ELR (cell line): ENCODE measurements at regions not wholly inside any gene's neighbourhood (a gene's known extent, or its start where the extent isn't known, plus 50 kb on each side); places are given as distances from the start of the nearest gene placed in this dataset.
"Not testable (repeated sequence)": the region's sequence is repeated elsewhere in the genome, so short reads cannot be mapped to it uniquely, and the experiment has no call there.

Source experiments
- DNase-seq: peaks from one replicate; pipeline ENCODE4 v3.0.0-alpha.2; 2015; ENCODE audit warnings: low read depth

DNA sequence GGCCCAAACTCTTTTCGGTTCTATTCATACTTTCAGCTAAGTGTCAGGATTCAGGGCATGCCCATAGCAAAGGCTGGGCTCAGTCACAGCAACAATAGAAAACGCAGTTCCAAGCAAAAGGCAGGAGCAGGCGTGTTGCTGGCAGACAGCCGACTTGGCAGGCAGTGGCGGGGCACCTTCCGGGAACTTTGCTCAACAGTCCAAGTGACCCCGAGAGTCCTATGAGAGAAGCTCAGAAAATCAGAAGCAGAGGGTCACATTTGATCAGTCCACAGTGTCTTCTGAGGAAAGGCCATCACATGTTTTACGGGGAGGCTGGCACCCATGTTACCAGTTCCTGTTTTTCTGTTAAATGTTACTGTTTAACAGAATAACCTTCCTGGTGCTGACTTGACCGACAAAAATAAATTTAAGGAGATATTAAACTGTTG, 115.0 kb downstream of the DACT1 start:
- DNase-seq: no peak

- DNase-seq: no peak
These were observed 117.5 kb downstream of the DACT1 start for GRCh38 chr14:58755031-58755925.

DNA sequence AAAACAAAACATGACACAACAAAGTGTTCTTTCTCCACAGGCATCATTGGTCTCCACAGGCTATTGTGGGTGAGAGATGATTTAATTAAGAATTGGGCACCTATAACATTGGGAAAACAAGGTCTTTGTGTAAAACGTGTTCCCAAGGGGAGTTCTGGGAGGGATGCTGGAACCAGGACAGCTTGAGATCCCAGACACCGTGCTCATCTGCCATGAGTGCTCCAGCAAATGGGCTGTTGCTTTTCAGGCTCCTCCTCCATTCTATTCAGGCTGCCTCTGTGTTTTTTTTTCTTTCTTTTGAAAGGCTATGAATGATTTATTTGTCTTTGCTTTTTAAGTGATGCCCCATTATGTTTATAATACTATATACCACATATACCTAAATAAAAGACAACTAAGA, 122.4 kb downstream of the DACT1 start:
- no peak for DNase-seq

- DNase-seq: no peak
These were observed 124.9 kb downstream of the DACT1 start for GRCh38 chr14:58762629-58763028.

DNA sequence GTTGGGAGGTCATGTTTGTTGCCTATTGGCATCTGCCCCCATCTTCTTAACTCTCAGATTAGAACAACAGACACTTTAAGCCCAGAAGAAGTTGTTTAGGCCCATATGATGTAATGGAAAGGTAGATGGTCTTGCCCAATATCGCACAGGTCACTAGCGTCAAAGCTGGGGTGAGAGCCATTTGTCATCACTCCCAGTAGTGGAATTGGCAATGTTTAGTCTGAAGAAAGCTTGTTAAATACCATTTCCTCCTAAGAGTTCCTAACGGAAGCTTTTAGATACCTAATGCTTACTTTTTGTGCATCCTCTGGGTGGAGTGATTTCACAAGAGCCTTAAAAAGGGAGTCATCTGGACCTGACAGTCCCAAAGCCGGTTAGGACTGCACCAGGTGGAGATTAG, 125.4 kb downstream of the DACT1 start:
- no peak for DNase-seq

DNA sequence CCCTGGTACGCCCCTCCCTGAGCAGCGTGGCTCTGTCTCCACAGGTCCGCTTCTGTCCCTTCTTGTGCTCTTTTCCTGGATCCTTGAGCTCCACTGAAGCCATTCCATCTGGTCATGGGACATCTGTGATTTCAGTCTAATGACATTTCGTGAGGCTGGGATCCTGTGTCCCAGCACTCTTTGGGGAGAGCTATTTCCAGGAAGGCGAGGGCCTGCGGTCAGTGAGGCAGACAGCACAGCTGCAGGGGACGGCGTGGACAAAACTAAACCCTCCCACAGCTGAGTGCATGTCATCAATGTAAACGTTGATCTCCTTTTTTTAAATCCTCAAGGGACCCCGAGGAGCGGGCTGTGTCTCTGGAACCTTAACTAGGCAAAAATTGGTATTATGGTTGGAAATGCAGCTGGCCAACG, 127.7 kb downstream of the DACT1 start:
- no peak for DNase-seq

GRCh38 chr14:58765843-58766242, 128.1 kb downstream of the DACT1 start:
- no peak for DNase-seq

DNA sequence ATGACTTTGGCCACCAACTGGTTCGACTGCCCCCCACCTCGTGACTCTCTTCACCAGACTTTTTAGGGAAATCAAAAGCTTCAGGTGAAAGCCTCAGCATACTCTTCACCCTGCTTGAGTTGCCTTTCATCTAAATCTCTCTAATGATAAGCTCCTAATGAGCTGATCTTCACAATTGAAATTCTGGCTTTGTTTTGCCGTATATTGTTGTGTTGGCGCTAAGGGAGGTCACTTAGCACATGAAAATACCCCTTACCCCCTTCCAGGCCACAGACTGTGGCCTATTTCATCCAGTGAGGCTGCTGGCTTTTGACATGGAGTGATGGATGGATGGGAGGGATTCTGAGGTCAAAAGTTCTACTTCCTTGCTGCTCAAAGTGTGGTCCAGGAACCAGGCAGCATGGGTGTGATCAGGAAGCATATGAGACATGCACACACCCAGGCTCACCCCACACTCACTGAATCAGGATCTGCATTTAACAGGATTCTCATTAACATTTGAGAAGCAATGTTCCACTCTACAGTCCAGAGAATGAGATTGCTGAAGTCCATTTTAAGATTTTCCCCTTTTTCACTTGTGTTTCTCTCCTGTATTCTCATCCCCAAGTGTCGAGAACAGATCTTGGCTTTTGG, 131.4 kb downstream of the DACT1 start:
- no peak for DNase-seq

GRCh38 chr14:58769771-58770170, 132.0 kb downstream of the DACT1 start:
- no peak for DNase-seq

DNA sequence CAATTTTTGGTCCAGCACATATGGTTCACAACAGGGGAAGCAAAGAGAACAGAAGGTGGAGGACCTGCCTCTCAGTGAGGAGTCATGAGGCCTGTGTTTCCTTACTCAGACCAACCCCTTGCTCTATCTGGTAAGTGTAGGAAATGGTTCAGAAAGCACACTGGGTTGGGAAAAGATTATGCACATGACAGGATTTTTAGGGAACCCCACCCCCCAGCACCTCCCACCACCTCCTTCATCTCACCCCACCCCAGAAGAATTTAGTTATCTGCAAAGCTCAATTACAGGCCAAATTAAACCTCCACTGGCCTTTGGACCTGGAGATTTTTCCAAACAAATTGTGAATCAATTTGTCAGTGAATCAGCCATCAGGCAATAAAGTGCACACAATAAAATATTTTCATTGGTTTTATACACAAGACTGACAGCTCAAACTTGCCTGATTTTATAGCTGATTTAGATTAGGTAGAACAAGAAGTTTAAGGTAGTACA, 132.8 kb downstream of the DACT1 start:
- no peak for DNase-seq

GRCh38 chr14:58771016-58771415, 133.3 kb downstream of the DACT1 start:
- no peak for DNase-seq

GRCh38 chr14:58772116-58772515, 134.4 kb downstream of the DACT1 start:
- no peak for DNase-seq

DNA sequence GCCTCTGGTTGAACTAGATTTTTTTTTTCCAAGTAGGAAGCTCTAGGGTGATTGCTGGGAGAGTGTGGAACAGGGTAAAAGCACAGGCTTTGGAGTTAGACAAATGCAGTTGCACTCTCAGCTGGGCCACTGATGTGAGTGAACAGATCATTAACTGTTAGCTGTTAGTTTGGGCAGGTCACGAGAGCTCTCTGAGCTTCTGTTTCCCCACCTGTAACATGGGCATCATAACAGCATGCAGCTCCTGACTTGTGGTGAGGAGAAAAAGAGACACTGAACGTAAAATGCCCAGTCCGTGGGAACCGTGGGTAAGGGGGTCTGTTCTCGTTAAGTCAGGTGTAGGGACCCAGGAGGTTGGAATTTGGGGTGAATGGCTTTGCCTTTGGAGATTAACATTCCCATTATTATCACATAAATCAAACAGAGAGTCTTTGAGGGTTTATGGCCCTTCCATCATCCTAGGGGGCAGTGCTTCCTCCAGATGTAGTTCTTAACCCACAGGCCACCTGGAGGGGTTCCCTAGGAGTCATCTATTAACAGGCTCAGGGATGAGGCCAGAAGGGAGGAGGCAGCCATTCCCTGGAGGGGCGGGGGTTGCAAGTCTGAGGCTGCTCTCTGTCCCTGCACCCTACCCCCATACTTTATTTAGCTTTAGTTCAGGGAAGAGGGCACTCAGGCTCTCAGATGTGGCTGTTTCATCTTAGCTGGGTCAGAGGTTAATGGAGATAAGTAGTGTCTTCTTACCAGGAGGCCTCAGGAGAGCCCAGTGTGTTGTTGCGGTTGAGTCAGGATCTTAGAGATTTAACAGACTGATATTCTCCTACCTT, 135.2 kb downstream of the DACT1 start:
- DNase-seq: no peak

- DNase-seq: no peak
These were observed 136.8 kb downstream of the DACT1 start for GRCh38 chr14:58774531-58774930.

DNA sequence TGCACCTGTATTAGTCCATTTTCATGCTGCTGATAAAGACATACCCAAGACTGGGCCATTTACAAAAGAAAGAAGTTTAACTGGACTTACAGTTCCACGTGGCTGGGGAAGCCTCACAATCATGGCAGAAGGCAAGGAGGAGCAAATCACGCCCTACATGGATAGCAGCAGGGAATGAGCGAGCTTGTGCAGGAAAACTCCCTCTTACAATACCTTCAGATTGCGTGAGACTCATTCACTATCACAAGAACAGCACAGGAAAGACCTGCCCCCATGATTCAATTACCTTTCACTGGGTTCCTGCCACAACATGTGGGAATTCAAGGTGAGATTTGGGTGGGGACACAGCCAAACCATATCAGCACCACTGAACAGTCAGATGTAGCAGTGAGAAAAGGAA, 137.4 kb downstream of the DACT1 start:
- DNase-seq: not testable (repeated sequence)

GRCh38 chr14:58776516-58776915, 138.8 kb downstream of the DACT1 start:
- DNase-seq: no peak

- DNase-seq: no peak
These were observed 139.8 kb downstream of the DACT1 start for GRCh38 chr14:58777541-58777979.

DNA sequence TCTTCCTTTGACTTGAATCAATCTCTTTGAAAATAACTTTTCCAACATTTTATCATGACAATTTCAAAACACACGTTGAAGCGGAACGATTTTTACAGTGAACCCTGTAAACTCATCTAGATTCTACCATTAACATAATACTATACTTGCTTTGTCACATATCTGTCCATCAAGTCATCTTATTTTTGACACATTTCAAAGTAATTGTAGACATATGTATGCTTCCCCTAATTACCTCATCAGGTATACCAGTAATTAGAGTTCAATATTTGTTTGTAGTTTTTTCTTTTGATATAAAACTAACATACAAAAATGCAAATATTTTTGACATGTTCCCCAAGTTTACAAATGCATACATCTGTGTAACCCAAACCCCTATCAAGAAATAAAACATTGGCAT, 140.4 kb downstream of the DACT1 start:
- no peak for DNase-seq

DNA sequence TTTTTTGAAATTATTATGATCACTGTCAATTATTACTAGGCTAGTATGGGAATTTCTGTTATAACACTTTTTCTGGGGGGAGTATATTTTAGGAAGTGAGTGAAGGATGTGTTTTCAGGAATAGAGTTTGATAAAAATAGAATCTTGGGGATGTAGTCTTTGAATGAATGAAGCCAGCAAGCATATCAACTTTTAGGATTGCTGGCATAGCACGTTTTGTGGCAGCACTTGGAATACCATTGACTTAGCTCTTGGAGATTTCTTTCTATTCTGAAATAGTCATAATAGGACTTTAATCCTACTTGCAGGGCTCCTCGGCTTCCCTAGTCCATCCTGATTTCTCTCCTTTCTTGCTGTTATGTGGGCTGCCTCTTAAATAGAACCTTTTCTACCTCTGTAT, 141.6 kb downstream of the DACT1 start:
- no peak for DNase-seq

GRCh38 chr14:58780185-58780584, 142.4 kb downstream of the DACT1 start:
- DNase-seq: no peak

- DNase-seq: no peak
These were observed 142.8 kb downstream of the DACT1 start for GRCh38 chr14:58780605-58781004.

GRCh38 chr14:58782011-58782410, 144.2 kb downstream of the DACT1 start:
- DNase-seq: no peak
